MM.1S (cell line): ENCODE measurements at regions not wholly inside any gene's neighbourhood (a gene's known extent, or its start where the extent isn't known, plus 50 kb on each side); places are given as distances from the start of the nearest gene placed in this dataset.

Source experiments
- DNase-seq: peaks from one replicate; pipeline ENCODE4 v3.0.0-alpha.2; 2015
- H2AFZ ChIP-seq: fragments of 300-600 bp; sonication (generic); 2 replicates; pipeline ENCODE4 v1.6.0; 2016; ENCODE audit warnings: antibody characterized with exemption, low read length
- H3F3A ChIP-seq: fragments of 300-600 bp; sonication (generic); 2 replicates; pipeline ENCODE4 v1.6.1; 2016; ENCODE audit warnings: mild to moderate bottlenecking, antibody characterized with exemption, low read length, moderate library complexity, mixed read lengths; ENCODE audit not compliant: insufficient read depth
- H3K27ac ChIP-seq: fragments of 300-600 bp; sonication (generic); 2 replicates; pipeline ENCODE4 v1.5.1; 2016; ENCODE audit warnings: mild to moderate bottlenecking, low read length
- H3K27me3 ChIP-seq: fragments of 300-600 bp; sonication (generic); replicated peaks from 2 replicates; pipeline ENCODE4 v1.6.0; 2016; ENCODE audit warnings: low read length; ENCODE audit not compliant: insufficient read depth
- H3K36me3 ChIP-seq: fragments of 300-600 bp; sonication (generic); replicated peaks from 2 replicates; pipeline ENCODE4 v1.6.1; 2016; ENCODE audit warnings: mild to moderate bottlenecking, low read length, mixed read lengths; ENCODE audit not compliant: insufficient read depth
- H3K4me1 ChIP-seq: fragments of 300-600 bp; sonication (generic); 2 replicates; pipeline ENCODE4 v1.6.1; 2016; ENCODE audit warnings: low read length, mixed read lengths
- H3K4me2 ChIP-seq: fragments of 300-600 bp; sonication (generic); 2 replicates; pipeline ENCODE4 v1.6.0; 2016; ENCODE audit warnings: low read depth, low read length
- H3K4me3 ChIP-seq: fragments of 300-600 bp; sonication (generic); 2 replicates; pipeline ENCODE4 v1.5.1; 2016; ENCODE audit warnings: low read length, mixed read lengths
- H3K79me2 ChIP-seq: fragments of 300-600 bp; sonication (generic); 2 replicates; pipeline ENCODE4 v1.6.1; 2016; ENCODE audit warnings: mixed run types, low read length, mixed read lengths
- H3K9ac ChIP-seq: fragments of 300-600 bp; sonication (generic); 2 replicates; pipeline ENCODE4 v1.6.1; 2016; ENCODE audit warnings: low read length, mixed read lengths
- H3K9me2 ChIP-seq: fragments of 300-600 bp; sonication (generic); replicated peaks from 2 replicates; pipeline ENCODE4 v1.6.1; 2016; ENCODE audit warnings: mild to moderate bottlenecking, low read length, mixed read lengths; ENCODE audit not compliant: insufficient read depth
- H3K9me3 ChIP-seq: fragments of 300-600 bp; sonication (generic); replicated peaks from 2 replicates; pipeline ENCODE4 v1.6.1; 2016; ENCODE audit warnings: mild to moderate bottlenecking, low read length, mixed read lengths; ENCODE audit not compliant: insufficient read depth
- H4K20me1 ChIP-seq: fragments of 300-600 bp; sonication (generic); 2 replicates; pipeline ENCODE4 v1.6.1; 2016; ENCODE audit warnings: mild to moderate bottlenecking, low read length, moderate library complexity, mixed read lengths; ENCODE audit not compliant: insufficient read depth
- EZH2 ChIP-seq: fragments of 300-600 bp; sonication (generic); optimal IDR thresholded peaks from 2 replicates; pipeline ENCODE3; 2017; ENCODE audit warnings: low read depth, mild to moderate bottlenecking, antibody characterized with exemption, low read length, mixed read lengths
- EZH2phosphoT487 ChIP-seq: fragments of 300-600 bp; sonication (generic); IDR thresholded peaks from 2 replicates; pipeline ENCODE4 v1.6.1; 2018; ENCODE audit warnings: antibody characterized with exemption, low read length
- TF ChIP-seq, protein P1 (sequence below): fragments of 300-600 bp; sonication (generic); IDR thresholded peaks from 2 replicates; pipeline ENCODE4 v1.5.1; 2016; ENCODE audit warnings: antibody characterized with exemption, low read length, mixed read lengths

DNA sequence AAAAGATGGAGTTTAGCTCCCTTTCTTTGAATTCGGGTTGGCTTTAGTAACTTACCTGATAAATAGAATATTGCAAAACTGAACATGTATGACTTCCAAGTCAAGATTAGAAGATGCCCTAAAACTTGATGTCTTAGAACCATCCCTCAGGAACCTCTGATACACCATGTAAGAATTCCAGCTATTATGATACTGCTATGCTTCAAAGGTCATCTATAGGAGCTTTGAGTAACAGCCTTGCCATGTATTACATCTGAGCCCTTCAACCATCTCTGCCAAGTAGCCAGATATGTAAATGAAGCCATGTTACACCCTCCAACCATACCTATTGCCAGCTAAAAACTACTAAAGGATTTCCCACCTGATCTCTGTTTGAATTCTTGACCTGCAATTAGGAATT is 854.2 kb downstream of the SI start:
- Histone ChIP-seq H3K4me3 (no peak overlapping the region), H3K27ac (no peak overlapping the region), H3K9me2 (no peaks in the 10 kb centered on the region), H3K36me3 (no peaks in the 10 kb centered on the region), H2AFZ (no peak overlapping the region), H3K27me3 (no peaks in the 10 kb centered on the region), H3F3A (no peaks in the 10 kb centered on the region), H3K9me3 (no peaks in the 10 kb centered on the region), H4K20me1 (no peaks in the 10 kb centered on the region), H3K9ac (no peak overlapping the region), H3K4me2 (no peak overlapping the region), H3K79me2 (no peaks in the 10 kb centered on the region), H3K4me1 (no peaks in the 10 kb centered on the region)
- TF ChIP-seq, protein P1, sequence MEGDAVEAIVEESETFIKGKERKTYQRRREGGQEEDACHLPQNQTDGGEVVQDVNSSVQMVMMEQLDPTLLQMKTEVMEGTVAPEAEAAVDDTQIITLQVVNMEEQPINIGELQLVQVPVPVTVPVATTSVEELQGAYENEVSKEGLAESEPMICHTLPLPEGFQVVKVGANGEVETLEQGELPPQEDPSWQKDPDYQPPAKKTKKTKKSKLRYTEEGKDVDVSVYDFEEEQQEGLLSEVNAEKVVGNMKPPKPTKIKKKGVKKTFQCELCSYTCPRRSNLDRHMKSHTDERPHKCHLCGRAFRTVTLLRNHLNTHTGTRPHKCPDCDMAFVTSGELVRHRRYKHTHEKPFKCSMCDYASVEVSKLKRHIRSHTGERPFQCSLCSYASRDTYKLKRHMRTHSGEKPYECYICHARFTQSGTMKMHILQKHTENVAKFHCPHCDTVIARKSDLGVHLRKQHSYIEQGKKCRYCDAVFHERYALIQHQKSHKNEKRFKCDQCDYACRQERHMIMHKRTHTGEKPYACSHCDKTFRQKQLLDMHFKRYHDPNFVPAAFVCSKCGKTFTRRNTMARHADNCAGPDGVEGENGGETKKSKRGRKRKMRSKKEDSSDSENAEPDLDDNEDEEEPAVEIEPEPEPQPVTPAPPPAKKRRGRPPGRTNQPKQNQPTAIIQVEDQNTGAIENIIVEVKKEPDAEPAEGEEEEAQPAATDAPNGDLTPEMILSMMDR = no peak
- TF ChIP-seq EZH2 (no peak), EZH2phosphoT487 (no peak)
- DNase-seq = no peak

DNA sequence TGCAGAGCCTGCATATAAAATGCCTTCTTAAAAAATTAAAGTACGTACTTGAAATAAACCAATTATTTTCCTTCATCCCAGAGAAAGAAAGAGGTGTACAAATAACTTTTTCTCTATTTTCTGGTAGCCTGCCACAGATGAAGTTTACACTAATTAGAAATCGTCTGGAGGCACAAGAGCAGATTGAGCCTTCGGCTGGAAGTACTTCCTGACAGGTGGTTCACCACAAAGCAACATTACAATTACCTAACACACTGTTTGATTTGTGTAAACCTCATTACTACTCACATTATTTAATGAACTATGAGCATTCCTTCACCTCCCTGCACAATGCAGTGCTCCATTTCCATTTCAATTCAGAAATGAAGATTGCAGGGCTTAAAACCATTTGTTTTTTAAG is 856.1 kb downstream of the SI start:
- H3K79me2 ChIP-seq = no peaks in the 10 kb centered on the region
- H3F3A ChIP-seq = no peaks in the 10 kb centered on the region
- no peak for DNase-seq

DNA sequence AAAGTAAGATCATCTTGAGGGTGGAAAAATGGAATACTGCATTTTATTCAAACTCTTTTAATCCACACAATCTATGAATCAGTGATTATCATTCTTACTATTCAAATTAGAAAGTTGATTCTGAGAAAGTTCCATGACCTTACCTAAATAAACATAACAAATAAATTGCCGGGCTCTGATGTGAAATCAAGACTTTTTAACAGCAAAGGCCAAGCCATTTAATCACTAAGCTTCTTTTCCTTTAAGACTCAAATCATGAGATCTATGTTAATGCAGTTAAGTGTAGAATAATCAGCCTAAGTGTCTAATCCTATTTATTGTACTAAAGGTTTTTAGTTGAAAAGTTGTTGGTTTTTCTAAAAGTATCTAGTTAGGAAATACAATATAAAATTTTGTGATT is 857.0 kb downstream of the SI start:
- Histone ChIP-seq H2AFZ (no peak overlapping the region), H3K9ac (no peak overlapping the region), H3K9me3 (no peaks in the 10 kb centered on the region), H3K79me2 (no peaks in the 10 kb centered on the region), H3K9me2 (no peaks in the 10 kb centered on the region), H3K4me1 (no peaks in the 10 kb centered on the region), H3K36me3 (no peaks in the 10 kb centered on the region), H4K20me1 (no peaks in the 10 kb centered on the region), H3K27me3 (no peaks in the 10 kb centered on the region), H3K4me2 (no peak overlapping the region), H3K27ac (no peak overlapping the region), H3K4me3 (no peak overlapping the region), H3F3A (no peaks in the 10 kb centered on the region)
- no peak for DNase-seq
- TF ChIP-seq EZH2 (no peak), EZH2phosphoT487 (no peak)
- TF ChIP-seq, protein P1 = no peak

More for the DNA sequence above, 856.1 kb downstream of the SI start:
- H3K4me3 ChIP-seq = no peak overlapping the region
- H3K27me3 ChIP-seq = no peaks in the 10 kb centered on the region
- no peak overlapping the region for H3K4me2 ChIP-seq
- TF ChIP-seq, protein P1 = no peak
- no peak for TF ChIP-seq EZH2
- TF ChIP-seq EZH2phosphoT487 = no peak
- no peaks in the 10 kb centered on the region for H3K36me3 ChIP-seq
- H3K9ac ChIP-seq = no peak overlapping the region
- H3K4me1 ChIP-seq = no peaks in the 10 kb centered on the region
- no peaks in the 10 kb centered on the region for H3K9me2 ChIP-seq
- H3K27ac ChIP-seq = no peak overlapping the region
- H2AFZ ChIP-seq = no peak overlapping the region
- no peaks in the 10 kb centered on the region for H4K20me1 ChIP-seq
- H3K9me3 ChIP-seq = no peaks in the 10 kb centered on the region

DNA sequence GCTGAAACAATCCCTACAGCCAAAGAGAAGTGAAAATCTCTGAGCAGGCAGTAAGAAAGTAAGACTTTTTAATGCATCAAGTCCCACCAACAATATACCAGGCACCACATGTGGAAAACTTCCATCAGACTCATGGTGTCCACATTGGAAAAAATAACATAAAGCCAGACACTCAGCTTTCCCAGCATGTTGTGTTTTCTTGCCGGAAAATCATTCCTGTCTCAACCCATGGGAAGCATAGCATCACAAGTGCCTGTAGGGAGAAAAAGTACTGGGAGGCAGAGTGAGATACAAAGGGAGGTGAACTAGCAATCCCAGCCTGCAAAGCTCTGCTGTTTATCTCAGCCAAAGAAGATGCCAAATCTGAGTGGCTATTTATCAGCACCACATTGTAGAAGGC is 868.9 kb downstream of the SI start:
- H3F3A ChIP-seq = no peaks in the 10 kb centered on the region
- H3K36me3 ChIP-seq = no peaks in the 10 kb centered on the region
- H4K20me1 ChIP-seq = no peaks in the 10 kb centered on the region
- no peaks in the 10 kb centered on the region for H3K9me2 ChIP-seq
- no peaks in the 10 kb centered on the region for H3K27me3 ChIP-seq
- no peak overlapping the region for H3K27ac ChIP-seq
- DNase-seq = no peak
- H3K4me1 ChIP-seq = no peaks in the 10 kb centered on the region
- no peak overlapping the region for H3K9ac ChIP-seq
- no peaks in the 10 kb centered on the region for H3K9me3 ChIP-seq
- TF ChIP-seq EZH2 (no peak), EZH2phosphoT487 (no peak)
- TF ChIP-seq, protein P1 = no peak
- H3K79me2 ChIP-seq = no peaks in the 10 kb centered on the region
- H3K4me3 ChIP-seq = no peak overlapping the region
- no peak overlapping the region for H3K4me2 ChIP-seq
- no peak overlapping the region for H2AFZ ChIP-seq
